Upper lobe of left lung (tissue), 6 donors: ENCODE measurements at regions not wholly inside any gene's neighbourhood (a gene's known extent, or its start where the extent isn't known, plus 50 kb on each side); places are given as distances from the start of the nearest gene placed in this dataset.

Experiments
- ATAC-seq, 2 donors: fragments of 200-7000 bp; cut with Tn5 transposase; one replicate each; pipeline ENCODE4 v1.9.1; 2022; ENCODE audit warnings: mild to moderate bottlenecking in 2 of 2, moderate library complexity in 2 of 2; ENCODE audit not compliant: low FRiP score in 2 of 2
- DNase-seq, 2 donors: peaks; one replicate each; pipeline ENCODE4 v3.0.0-alpha.2; 2019 to 2020
- H3K27ac ChIP-seq, 4 donors: fragments of 200-600 bp; sonication (generic); one replicate each; pipeline ENCODE4 v1.5.1; 2016 to 2019
- H3K27me3 ChIP-seq, 4 donors: fragments of 200-600 bp; sonication (generic); one replicate each; pipeline ENCODE4 v1.5.1; 2017 to 2019
- H3K36me3 ChIP-seq, 4 donors: fragments of 200-600 bp; sonication (generic); one replicate each; pipeline ENCODE4 v1.5.1; 2016 to 2019
- H3K4me1 ChIP-seq, 4 donors: fragments of 200-600 bp; sonication (generic); one replicate each; pipeline ENCODE4 v1.5.1; 2018 to 2019
- H3K4me3 ChIP-seq, 4 donors: fragments of 200-600 bp; sonication (generic); one replicate each; pipeline ENCODE4 v1.5.1; 2017 to 2019; ENCODE audit warnings: mild to moderate bottlenecking in 2 of 4, moderate library complexity in 1 of 4
- H3K9me3 ChIP-seq, 4 donors: fragments of 200-600 bp; sonication (generic); one replicate each; pipeline ENCODE4 v1.5.1; 2018 to 2019
- EP300 ChIP-seq, 4 donors: sonication (generic); formaldehyde crosslinking; IDR thresholded peaks; one replicate each; pipeline ENCODE4 v1.5.1; 2017; ENCODE audit warnings: antibody characterized with exemption in 4 of 4, control low read depth in 2 of 4
- POLR2A ChIP-seq, 4 donors: fragments of 450-650 bp; IDR thresholded peaks; one replicate each; pipeline ENCODE4 v1.5.1; 2016 to 2017; ENCODE audit warnings: antibody characterized with exemption in 4 of 4, mild to moderate bottlenecking in 2 of 4
- POLR2AphosphoS5 ChIP-seq, 2 donors: sonication (generic); formaldehyde crosslinking; IDR thresholded peaks; one replicate each; pipeline ENCODE4 v1.5.1; 2017; ENCODE audit warnings: antibody characterized with exemption in 2 of 2
- WGBS, 2 donors: methylation state at CpG; one replicate each; pipeline ENCODE4 v1.1.5; 2017 to 2018; 5-methylcytosine and 5-hydroxymethylcytosine counted together
- TF ChIP-seq, protein P1 (sequence below), 6 experiments: fragments of 450-650 bp in 4 of 6; fragments of 200-600 bp in 2 of 6; sonication (generic) in 2 of 6; IDR thresholded peaks; one replicate each; pipeline ENCODE4 v1.5.1; 2016 to 2019; ENCODE audit warnings: antibody characterized with exemption in 6 of 6
- donor health status: DM: no; HTN: no; CAD: no; lungs with moderate emphysema.
- donor health status: DM: no; HTN: yes; CAD: no; lungs with severe emphysema.

DNA sequence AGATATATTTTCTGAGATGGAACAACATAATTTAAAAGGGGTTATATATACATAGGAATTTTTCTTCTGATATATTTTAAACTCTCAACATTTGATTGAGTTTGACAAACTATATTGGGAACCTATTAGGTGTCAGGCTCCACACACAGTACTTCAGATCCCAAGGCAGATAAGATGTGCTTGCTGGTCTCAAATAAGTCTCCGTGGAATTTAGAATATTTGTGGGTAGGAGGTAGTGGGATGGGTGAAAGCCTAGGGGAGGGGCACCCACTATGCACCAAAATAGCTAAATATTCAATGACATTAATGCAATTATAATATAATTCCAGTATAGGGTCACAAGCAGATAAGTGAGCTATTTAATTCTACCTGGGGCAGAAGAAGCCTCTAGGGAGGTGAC is 81.5 kb downstream of the ARL4A start:
- no peak overlapping the region for H3K27ac ChIP-seq
- TF ChIP-seq POLR2A (IDR thresholded peaks at IDR 0.05) (no peak), EP300 (IDR thresholded peaks at IDR 0.05) (no peak), POLR2AphosphoS5 (IDR thresholded peaks at IDR 0.05) (no peak)
- TF ChIP-seq, protein P1, sequence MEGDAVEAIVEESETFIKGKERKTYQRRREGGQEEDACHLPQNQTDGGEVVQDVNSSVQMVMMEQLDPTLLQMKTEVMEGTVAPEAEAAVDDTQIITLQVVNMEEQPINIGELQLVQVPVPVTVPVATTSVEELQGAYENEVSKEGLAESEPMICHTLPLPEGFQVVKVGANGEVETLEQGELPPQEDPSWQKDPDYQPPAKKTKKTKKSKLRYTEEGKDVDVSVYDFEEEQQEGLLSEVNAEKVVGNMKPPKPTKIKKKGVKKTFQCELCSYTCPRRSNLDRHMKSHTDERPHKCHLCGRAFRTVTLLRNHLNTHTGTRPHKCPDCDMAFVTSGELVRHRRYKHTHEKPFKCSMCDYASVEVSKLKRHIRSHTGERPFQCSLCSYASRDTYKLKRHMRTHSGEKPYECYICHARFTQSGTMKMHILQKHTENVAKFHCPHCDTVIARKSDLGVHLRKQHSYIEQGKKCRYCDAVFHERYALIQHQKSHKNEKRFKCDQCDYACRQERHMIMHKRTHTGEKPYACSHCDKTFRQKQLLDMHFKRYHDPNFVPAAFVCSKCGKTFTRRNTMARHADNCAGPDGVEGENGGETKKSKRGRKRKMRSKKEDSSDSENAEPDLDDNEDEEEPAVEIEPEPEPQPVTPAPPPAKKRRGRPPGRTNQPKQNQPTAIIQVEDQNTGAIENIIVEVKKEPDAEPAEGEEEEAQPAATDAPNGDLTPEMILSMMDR (IDR thresholded peaks at IDR 0.05): no peak
- no peak for ATAC-seq

GRCh38 chr7:12769444-12769843 is 82.0 kb downstream of the ARL4A start:
- no peaks in the 10 kb centered on the region for H3K9me3 ChIP-seq
- H3K27me3 ChIP-seq: no peaks in the 10 kb centered on the region
- no peaks in the 10 kb centered on the region for H3K36me3 ChIP-seq
- 65 to 73% methylated on average over 1 of the region's 1 CpG for WGBS, 2 donors
- H3K4me3 ChIP-seq: no peak overlapping the region
- TF ChIP-seq POLR2AphosphoS5 (IDR thresholded peaks at IDR 0.05): no peak
- TF ChIP-seq EP300 (IDR thresholded peaks at IDR 0.05): no peak
- TF ChIP-seq POLR2A (IDR thresholded peaks at IDR 0.05): no peak
- TF ChIP-seq, protein P1 (IDR thresholded peaks at IDR 0.05): no peak
- no peak overlapping the region for H3K27ac ChIP-seq
- peaks cover 11 to 23% (median 16%) of the 10 kb centered on the region in 4 donors for H3K4me1 ChIP-seq
- ATAC-seq: no peak
- DNase-seq: no peak

More for the DNA sequence above, 81.5 kb downstream of the ARL4A start:
- H3K4me1 ChIP-seq: peaks cover 11 to 23% (median 16%) of the 10 kb centered on the region in 4 donors
- no peak for DNase-seq
- H3K27me3 ChIP-seq: no peaks in the 10 kb centered on the region
- no peak overlapping the region for H3K4me3 ChIP-seq
- no peaks in the 10 kb centered on the region for H3K9me3 ChIP-seq
- H3K36me3 ChIP-seq: no peaks in the 10 kb centered on the region
- 65 to 70% methylated on average over 1 of the region's 1 CpG for WGBS, 2 donors

- Histone ChIP-seq H3K36me3 (no peaks in the 10 kb centered on the region), H3K9me3 (no peaks in the 10 kb centered on the region), H3K4me1 (peaks cover 11 to 23% (median 16%) of the 10 kb centered on the region in 4 donors), H3K27ac (no peak overlapping the region), H3K27me3 (no peaks in the 10 kb centered on the region), H3K4me3 (no peak overlapping the region)
- WGBS, 2 donors: 33 to 39% methylated on average over 3 of the region's 3 CpGs
- ATAC-seq: peak; percentile 45 to 51
- DNase-seq: peak in 1 of 2 donors; percentile 24
- TF ChIP-seq POLR2A (IDR thresholded peaks at IDR 0.05) (no peak), POLR2AphosphoS5 (IDR thresholded peaks at IDR 0.05) (no peak), EP300 (IDR thresholded peaks at IDR 0.05) (no peak)
- TF ChIP-seq, protein P1 (IDR thresholded peaks at IDR 0.05): no peak
These were observed 83.0 kb downstream of the ARL4A start for GRCh38 chr7:12770227-12770975.

GRCh38 chr7:12771378-12771877 is 84.0 kb downstream of the ARL4A start:
- no peak overlapping the region for H3K27ac ChIP-seq
- H3K36me3 ChIP-seq: no peaks in the 10 kb centered on the region
- DNase-seq: peak in 1 of 2 donors; percentile 21
- peak in 1 of 2 donors; percentile 81 for ATAC-seq
- TF ChIP-seq, protein P1 (IDR thresholded peaks at IDR 0.05): no peak
- TF ChIP-seq EP300 (IDR thresholded peaks at IDR 0.05): no peak
- TF ChIP-seq POLR2A (IDR thresholded peaks at IDR 0.05): no peak
- no peak for TF ChIP-seq POLR2AphosphoS5 (IDR thresholded peaks at IDR 0.05)
- H3K4me3 ChIP-seq: no peak overlapping the region
- WGBS, 2 donors: 7 to 17% methylated on average over 6 to 7 of the region's 7 CpGs
- peaks cover 11 to 23% (median 16%) of the 10 kb centered on the region in 4 donors for H3K4me1 ChIP-seq
- no peaks in the 10 kb centered on the region for H3K27me3 ChIP-seq
- H3K9me3 ChIP-seq: no peaks in the 10 kb centered on the region
